ENCODE measurements at regions not wholly inside any gene's neighbourhood (a gene's known extent, or its start where the extent isn't known, plus 50 kb on each side); places are given as distances from the start of the nearest gene placed in this dataset.
"Not testable (repeated sequence)": the region's sequence is repeated elsewhere in the genome, so short reads cannot be mapped to it uniquely, and the experiment has no call there.

DNA sequence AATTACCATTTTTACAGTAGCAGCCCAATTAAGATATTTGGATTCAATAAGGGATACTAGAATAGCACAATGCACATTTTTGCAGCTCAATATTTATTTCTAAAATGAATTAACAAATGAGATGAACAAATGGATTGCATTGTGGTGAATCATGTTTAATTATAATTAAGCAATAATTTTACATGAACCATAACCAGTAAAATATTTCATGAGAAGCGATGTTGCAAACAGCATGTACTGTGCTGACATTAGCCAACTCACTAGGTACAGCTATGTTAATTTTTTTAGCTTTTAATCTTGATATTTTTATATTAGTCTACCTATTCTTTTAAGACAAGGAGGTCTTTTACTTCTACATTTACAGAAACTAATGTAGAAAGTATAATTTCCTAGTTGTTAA, 399.1 kb upstream of the AKR1E2 start:
- DNase-seq (ENCODE audit: low spot score) = no peak
- no peak overlapping the region for H3K27ac ChIP-seq (ENCODE audit: poor library complexity, severe bottlenecking)
- no peaks in the 10 kb centered on the region for H3K27me3 ChIP-seq (ENCODE audit: insufficient read depth, poor library complexity, severe bottlenecking)

DNA sequence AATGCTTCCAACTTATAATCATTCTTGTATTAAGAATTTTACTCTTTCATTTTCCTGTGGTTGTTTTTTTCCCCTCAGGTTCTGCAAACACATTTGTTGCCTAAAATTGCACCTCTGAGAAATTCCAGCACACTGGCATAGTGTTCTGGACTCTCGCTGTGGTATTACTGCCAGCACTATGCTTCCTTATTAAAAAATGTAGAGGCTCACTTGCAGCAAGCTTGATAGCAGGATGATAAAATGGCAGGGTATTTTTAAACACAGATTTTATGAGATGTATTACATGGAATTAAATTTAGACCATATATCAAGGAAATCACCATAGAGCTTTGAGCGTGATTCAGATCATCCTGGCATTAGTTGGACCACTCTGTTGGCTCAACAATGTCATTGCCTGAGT, 416.7 kb upstream of the AKR1E2 start:
- TF ChIP-seq, protein P1, sequence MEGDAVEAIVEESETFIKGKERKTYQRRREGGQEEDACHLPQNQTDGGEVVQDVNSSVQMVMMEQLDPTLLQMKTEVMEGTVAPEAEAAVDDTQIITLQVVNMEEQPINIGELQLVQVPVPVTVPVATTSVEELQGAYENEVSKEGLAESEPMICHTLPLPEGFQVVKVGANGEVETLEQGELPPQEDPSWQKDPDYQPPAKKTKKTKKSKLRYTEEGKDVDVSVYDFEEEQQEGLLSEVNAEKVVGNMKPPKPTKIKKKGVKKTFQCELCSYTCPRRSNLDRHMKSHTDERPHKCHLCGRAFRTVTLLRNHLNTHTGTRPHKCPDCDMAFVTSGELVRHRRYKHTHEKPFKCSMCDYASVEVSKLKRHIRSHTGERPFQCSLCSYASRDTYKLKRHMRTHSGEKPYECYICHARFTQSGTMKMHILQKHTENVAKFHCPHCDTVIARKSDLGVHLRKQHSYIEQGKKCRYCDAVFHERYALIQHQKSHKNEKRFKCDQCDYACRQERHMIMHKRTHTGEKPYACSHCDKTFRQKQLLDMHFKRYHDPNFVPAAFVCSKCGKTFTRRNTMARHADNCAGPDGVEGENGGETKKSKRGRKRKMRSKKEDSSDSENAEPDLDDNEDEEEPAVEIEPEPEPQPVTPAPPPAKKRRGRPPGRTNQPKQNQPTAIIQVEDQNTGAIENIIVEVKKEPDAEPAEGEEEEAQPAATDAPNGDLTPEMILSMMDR (IDR thresholded peaks at IDR 0.05; ENCODE audit: poor library complexity, severe bottlenecking) = no peak
- DNase-seq (ENCODE audit: low spot score) (no peak), ATAC-seq (ENCODE audit: low read depth) (no peak)
- peaks cover 10% of the 10 kb centered on the region for H3K4me1 ChIP-seq (ENCODE audit: insufficient read depth, poor library complexity, severe bottlenecking)
- no peak overlapping the region for H3K27ac ChIP-seq (ENCODE audit: poor library complexity, severe bottlenecking)
- H3K36me3 ChIP-seq (ENCODE audit: low read depth) = no peaks in the 10 kb centered on the region
- no peak overlapping the region for H3K4me3 ChIP-seq (ENCODE audit: severe bottlenecking)
- H3K27me3 ChIP-seq (ENCODE audit: insufficient read depth, poor library complexity, severe bottlenecking) = no peaks in the 10 kb centered on the region
- H3K9me3 ChIP-seq (ENCODE audit: severe bottlenecking) = no peaks in the 10 kb centered on the region

More for the DNA sequence above, 399.1 kb upstream of the AKR1E2 start:
- Histone ChIP-seq H3K4me3 (ENCODE audit: severe bottlenecking) (no peak overlapping the region), H3K36me3 (ENCODE audit: low read depth) (no peaks in the 10 kb centered on the region), H3K9me3 (ENCODE audit: severe bottlenecking) (no peaks in the 10 kb centered on the region), H3K4me1 (ENCODE audit: insufficient read depth, poor library complexity, severe bottlenecking) (no peaks in the 10 kb centered on the region)
- no peak for ATAC-seq (ENCODE audit: low read depth)
- TF ChIP-seq, protein P1 (IDR thresholded peaks at IDR 0.05; ENCODE audit: poor library complexity, severe bottlenecking) = no peak

DNA sequence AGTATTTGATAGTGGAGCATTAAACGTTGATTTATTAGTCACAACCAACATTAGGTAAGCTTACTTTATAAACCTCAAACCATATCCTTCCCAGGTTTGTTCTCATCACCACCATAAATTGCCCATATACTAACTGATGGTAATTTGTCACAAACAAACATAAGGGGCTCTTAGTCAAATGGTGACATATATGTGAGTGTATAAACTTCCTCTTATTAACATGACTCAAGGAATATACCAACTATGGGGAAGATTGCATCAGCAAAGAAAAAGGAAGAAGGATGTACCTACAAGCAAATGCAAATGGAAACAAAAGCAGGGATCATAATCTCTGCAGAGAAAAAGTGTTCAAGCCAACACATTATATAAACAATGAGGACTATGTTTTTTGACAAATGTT, 418.2 kb upstream of the AKR1E2 start:
- no peak for DNase-seq (ENCODE audit: low spot score)
- TF ChIP-seq, protein P1 (IDR thresholded peaks at IDR 0.05; ENCODE audit: poor library complexity, severe bottlenecking) = no peak
- ATAC-seq (ENCODE audit: low read depth) = peak; percentile 54; the same call in 2 of the 3 replicates
- no peak overlapping the region for H3K4me3 ChIP-seq (ENCODE audit: severe bottlenecking)
- no peaks in the 10 kb centered on the region for H3K36me3 ChIP-seq (ENCODE audit: low read depth)
- peaks cover 10% of the 10 kb centered on the region for H3K4me1 ChIP-seq (ENCODE audit: insufficient read depth, poor library complexity, severe bottlenecking)
- peak overlapping the region; percentile 41 for H3K27ac ChIP-seq (ENCODE audit: poor library complexity, severe bottlenecking)
- no peaks in the 10 kb centered on the region for H3K9me3 ChIP-seq (ENCODE audit: severe bottlenecking)
- no peaks in the 10 kb centered on the region for H3K27me3 ChIP-seq (ENCODE audit: insufficient read depth, poor library complexity, severe bottlenecking)

DNA sequence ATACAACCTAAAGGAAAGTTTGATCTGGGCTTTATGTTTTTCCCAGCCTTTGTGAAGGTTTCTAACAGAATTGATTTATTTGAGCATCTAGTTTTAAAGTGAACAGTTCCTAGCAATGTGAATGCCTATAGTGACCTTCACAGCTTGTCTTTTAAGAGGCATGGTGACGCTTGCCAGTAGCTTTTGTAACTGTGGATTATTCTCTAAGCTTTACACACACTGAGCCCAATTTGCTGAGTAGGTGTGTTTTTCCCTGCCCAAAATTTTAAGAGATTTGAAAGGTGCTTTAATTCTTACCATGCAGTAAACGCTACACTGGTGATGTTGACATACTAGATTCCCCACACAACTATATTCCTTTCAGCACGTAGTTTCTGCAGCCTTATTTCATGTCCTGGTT, 420.2 kb upstream of the AKR1E2 start:
- TF ChIP-seq, protein P1 (IDR thresholded peaks at IDR 0.05; ENCODE audit: poor library complexity, severe bottlenecking) = no peak
- no peak overlapping the region for H3K4me3 ChIP-seq (ENCODE audit: severe bottlenecking)
- no peaks in the 10 kb centered on the region for H3K27me3 ChIP-seq (ENCODE audit: insufficient read depth, poor library complexity, severe bottlenecking)
- DNase-seq (ENCODE audit: low spot score) = no peak
- H3K4me1 ChIP-seq (ENCODE audit: insufficient read depth, poor library complexity, severe bottlenecking) = peaks cover 16% of the 10 kb centered on the region
- no peak for ATAC-seq (ENCODE audit: low read depth)
- no peak overlapping the region for H3K27ac ChIP-seq (ENCODE audit: poor library complexity, severe bottlenecking)
- H3K9me3 ChIP-seq (ENCODE audit: severe bottlenecking) = no peaks in the 10 kb centered on the region
- no peaks in the 10 kb centered on the region for H3K36me3 ChIP-seq (ENCODE audit: low read depth)

DNA sequence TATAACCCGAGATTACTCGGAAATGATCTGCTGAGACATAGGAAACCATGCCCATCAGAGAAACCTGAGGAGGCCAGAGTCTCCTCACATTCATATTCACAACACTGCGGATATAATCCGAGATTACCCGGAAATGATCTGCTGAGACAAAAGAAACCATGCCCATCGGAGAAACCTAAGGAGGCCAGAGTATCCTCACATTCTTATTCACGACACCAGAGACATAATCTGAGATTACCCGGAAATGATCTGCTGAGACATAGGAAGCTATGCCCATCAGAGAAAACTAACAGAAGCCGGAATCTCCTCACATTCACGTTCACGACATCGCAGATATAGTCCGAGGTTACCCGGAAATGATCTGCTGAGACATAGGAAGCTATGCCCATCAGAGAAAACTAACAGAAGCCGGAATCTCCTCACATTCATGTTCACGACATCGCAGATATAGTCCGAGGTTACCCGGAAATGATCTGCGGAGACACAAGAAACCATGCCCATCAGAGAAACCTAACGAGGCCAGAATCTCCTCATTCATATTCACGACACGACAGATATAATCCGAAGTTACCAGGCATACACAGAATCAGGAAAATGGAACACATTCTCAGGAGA, 422.3 kb upstream of the AKR1E2 start:
- no peaks in the 10 kb centered on the region for H3K9me3 ChIP-seq (ENCODE audit: severe bottlenecking)
- no peak for ATAC-seq (ENCODE audit: low read depth)

DNA sequence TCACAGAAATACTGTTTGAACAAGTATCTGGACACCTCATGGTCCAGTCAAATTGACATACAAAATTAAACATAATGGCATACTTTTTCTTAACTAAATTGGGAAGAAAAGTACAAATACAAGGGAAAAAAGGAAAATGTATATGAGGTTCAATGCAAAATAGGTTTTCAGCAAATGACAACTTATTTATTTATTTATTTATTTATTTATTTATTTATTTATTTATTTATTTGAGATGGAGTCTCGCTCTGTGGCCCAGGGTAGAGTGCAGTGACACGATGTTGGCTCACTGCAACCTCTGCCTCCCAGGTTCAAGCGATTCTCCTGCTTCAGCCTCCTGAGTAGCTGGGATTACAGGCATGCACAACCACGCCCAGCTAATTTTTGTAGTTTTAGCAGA, 424.9 kb upstream of the AKR1E2 start:
- not testable (repeated sequence) for H3K27me3 ChIP-seq (ENCODE audit: insufficient read depth, poor library complexity, severe bottlenecking); H3K36me3 ChIP-seq (ENCODE audit: low read depth); H3K9me3 ChIP-seq (ENCODE audit: severe bottlenecking); ATAC-seq (ENCODE audit: low read depth); H3K4me1 ChIP-seq (ENCODE audit: insufficient read depth, poor library complexity, severe bottlenecking); H3K4me3 ChIP-seq (ENCODE audit: severe bottlenecking); H3K27ac ChIP-seq (ENCODE audit: poor library complexity, severe bottlenecking); DNase-seq (ENCODE audit: low spot score)

More for the DNA sequence above, 422.3 kb upstream of the AKR1E2 start:
- Histone ChIP-seq H3K4me3 (ENCODE audit: severe bottlenecking) (no peak overlapping the region), H3K4me1 (ENCODE audit: insufficient read depth, poor library complexity, severe bottlenecking) (peaks cover 16% of the 10 kb centered on the region), H3K27ac (ENCODE audit: poor library complexity, severe bottlenecking) (no peak overlapping the region), H3K27me3 (ENCODE audit: insufficient read depth, poor library complexity, severe bottlenecking) (no peaks in the 10 kb centered on the region), H3K36me3 (ENCODE audit: low read depth) (no peaks in the 10 kb centered on the region)
- DNase-seq (ENCODE audit: low spot score) = no peak
- TF ChIP-seq, protein P1 (IDR thresholded peaks at IDR 0.05; ENCODE audit: poor library complexity, severe bottlenecking) = no peak

Data from RWPE2 (cell line).